NOMO-1 treated with dmso at 0.1 percent for 144 hours (cell line): ENCODE measurements at regions not wholly inside any gene's neighbourhood (a gene's known extent, or its start where the extent isn't known, plus 50 kb on each side); places are given as distances from the start of the nearest gene placed in this dataset.
A peak's percentile ranks its signal among the peaks of the same experiment; 100 is the strongest.

Source experiments
- DNase-seq: peaks from one replicate; lab custom pipeline; 2025; ENCODE audit not compliant: unreplicated experiment; lab: John Stamatoyannopoulos, UW

DNA sequence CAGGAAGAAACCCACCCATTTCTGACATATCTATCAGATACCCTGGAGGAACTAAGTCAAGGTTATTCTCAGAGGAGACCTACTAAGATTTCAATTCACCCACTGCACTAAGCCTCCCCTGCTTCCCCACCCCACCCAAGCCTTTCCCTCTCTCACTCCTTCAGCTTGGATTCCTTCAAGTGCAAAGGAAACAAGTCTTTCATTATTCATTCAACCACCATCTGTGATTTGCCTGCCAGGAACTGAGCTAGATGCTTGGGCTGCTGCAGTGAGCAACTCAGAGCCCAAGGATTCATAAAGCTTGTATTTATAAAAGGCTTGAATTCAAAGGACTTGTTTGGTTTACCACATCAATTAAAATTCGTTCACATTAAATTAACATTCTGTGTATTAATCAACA lies 161.3 kb downstream of the GXYLT1 start:
- no peak for DNase-seq

GRCh38 chr12:41981758-41982157 lies 162.9 kb downstream of the GXYLT1 start:
- no peak for DNase-seq

DNA sequence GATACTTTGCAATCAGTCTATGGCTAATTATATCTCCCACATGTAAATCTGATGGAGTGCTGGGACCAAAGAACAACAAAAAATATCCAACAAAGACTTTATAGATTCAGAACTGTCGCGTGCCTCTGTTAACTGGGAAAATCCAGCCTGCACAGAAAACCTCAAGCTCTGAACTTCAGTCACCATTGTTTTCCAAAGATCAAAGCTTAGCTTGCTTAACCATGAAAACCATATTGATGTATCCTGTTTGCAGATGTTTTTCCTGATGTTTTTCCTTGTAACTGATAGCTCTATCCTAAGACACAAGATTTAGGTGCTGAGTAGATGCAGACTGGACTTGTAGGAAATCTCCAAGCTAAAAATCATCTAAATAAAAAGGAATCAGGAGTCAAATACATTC lies 163.7 kb downstream of the GXYLT1 start:
- no peak for DNase-seq

GRCh38 chr12:41980390-41980789 lies 164.3 kb downstream of the GXYLT1 start:
- DNase-seq = no peak

GRCh38 chr12:41979574-41979973 lies 165.1 kb downstream of the GXYLT1 start:
- DNase-seq = no peak

- DNase-seq = no peak
These were observed 172.1 kb downstream of the GXYLT1 start for GRCh38 chr12:41972598-41972997.

DNA sequence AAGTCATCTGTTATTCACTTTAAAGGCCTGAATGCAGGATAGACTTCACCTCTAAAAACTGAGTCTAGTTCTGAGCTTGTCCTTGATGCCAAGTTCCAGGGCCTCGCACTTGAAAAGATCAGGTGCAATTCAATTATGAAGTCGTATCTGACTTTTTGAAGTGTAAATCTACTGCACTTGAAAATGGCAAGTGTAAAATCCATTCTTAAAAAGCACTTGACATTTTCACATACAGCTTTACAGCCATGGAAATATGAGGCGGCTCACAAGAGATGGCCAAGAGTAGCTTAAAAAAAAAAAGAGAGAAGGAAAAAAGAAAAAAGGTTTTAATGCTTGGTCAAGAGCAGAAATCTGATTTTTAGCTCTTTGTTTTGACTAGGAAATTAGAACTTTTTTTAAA lies 172.5 kb downstream of the GXYLT1 start:
- no peak for DNase-seq

DNA sequence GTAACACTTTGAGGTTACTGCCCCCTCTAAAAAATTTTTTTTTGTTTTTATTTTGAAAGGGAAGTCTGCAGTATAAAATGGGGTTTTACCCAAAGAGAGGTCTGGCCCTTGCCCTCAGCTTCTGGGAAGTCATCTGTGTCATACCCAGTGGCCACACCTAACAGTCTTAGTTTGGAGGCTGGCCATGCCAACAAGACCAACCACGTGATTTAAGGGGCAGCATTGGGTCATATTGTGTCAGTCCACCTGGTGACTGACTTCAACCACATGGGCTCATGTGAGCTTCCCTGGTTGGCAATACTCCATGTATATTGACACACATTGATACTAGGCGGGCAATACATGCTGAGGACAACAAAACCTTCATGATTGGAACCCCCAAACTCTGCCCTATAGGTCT lies 173.9 kb downstream of the GXYLT1 start:
- no peak for DNase-seq

DNA sequence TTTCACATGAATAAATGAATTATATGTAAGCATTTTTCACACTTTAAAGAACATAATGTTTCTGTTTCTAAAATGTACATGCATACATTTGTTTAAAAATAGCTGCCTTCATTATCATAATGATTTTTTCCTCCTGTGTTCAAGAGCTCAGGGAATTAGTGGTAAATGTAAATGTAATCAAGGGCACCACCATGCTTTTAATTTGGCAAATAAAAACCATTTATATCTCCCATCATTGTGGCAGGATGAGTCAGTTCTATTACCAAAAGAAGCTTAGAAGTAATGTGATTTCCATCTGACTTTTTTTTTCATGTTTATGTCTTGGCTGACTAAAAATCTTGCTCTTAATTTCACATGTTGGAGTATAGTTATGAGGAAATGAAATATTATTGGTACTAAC lies 176.1 kb downstream of the GXYLT1 start:
- DNase-seq = no peak

- DNase-seq = no peak
These were observed 176.8 kb downstream of the GXYLT1 start for GRCh38 chr12:41967668-41968500.

DNA sequence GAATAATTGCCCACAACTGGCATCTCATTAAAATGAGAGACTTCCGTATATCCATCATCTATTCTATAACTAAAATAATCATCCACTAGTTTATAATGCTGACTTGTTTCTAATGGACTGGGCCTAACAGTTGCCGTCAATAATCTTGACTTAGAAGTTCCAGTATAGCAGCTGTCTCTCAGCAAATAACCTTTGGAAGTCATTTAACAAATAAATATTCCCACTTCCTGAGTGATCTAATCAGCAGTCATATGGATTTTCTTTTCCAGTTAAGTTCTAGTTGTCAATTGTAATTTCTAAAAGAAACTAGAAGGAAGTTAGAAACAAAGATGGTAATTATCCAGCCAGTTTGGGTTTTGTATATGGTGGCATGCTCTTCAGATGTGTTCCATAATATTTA lies 177.8 kb downstream of the GXYLT1 start:
- no peak for DNase-seq

DNA sequence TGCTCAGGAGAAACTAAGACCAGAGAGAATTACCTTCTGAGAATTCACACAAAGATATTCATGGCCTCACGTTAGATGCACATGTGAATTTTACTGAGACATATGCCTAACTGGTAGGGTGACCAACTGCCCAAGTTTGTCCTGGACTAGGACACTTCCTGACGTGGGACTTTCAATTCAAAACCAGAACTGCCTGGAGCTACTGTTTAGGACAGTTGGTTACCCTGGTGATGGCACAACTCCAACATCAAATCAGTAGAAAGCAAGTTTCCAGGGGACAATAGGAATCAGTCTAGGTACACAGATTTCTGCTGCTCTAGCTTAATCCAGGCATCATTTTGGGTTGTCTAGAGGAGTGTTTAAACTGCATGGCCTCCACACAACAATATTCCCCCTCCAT lies 178.7 kb downstream of the GXYLT1 start:
- no peak for DNase-seq

GRCh38 chr12:41963398-41963797 lies 181.3 kb downstream of the GXYLT1 start:
- DNase-seq = no peak

DNA sequence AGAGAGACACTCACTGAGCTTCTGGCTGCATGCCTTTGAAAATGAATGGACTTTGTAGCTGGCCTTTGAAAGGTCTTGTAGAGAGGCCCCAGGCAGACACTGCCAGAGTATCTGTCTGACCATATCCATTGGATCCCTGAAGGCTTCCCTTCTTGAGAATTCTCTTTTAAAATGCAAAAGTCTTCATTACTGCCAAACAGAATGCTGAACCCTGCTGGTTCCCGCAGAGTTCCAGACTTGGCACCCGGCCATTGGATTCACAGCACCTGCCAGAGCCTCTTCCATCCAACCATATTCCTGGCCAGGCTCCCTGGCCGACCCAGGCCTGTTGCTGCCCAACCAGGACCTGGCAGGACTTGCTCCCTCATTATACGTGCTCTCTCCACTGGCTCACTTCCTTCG lies 182.5 kb downstream of the GXYLT1 start:
- DNase-seq = no peak

DNA sequence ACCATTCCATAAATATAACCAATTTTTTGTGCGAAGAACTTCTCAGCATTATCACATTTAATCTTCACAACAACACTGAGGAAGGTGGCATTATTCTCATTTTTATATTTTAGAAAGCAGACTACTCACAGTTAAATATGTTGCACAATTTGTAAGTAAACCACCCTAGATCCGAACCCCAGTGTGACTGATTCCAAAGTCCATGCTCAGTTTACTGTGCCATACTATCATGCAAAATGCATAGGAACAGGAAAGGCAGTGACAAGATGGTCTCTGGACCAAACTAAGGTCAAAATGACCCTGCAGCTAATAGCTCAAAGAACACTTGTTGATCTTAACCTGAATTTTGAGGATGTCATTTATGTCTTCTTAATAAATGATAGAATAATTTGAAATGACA lies 185.4 kb downstream of the GXYLT1 start:
- DNase-seq = no peak

DNA sequence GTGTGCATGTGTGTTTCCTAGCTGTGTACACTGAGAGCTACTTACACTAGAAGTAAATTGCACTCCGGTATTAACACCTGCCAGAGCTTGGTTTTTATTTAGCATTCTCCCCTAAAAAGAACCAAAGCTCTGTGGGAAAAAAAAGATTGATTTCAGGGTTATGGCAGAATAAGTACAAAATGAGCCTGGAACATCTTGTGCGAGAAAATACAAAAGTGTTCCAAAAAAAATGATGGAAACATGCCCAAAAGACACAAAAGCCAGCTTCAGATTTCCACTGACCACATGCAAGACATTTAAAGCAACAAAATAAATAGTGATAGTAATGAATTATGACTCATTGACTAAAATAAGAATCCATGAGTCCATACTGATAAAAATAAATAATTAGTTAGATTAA lies 188.3 kb downstream of the GXYLT1 start:
- no peak for DNase-seq

DNA sequence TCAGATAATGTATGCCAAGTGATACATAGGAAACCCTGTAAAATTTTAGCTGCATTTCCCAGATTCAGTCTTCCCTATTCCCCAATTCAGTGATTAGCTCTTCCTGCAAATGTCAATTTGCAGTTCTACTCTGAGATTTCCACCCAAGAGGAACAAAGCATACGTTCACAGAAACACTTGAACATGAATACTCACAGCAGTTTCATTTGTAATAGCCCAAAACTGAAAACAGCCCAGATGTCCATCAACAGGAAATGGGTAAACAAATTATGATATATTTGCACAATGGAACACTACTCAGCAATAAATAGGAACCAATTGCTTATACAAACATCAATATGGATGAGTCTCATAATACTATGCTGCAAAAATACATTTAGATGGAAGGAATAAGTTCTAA lies 194.2 kb downstream of the GXYLT1 start:
- DNase-seq = no peak

- no peak for DNase-seq
These were observed 198.6 kb downstream of the GXYLT1 start for GRCh38 chr12:41946106-41946505.

GRCh38 chr12:41944216-41944615 lies 200.5 kb downstream of the GXYLT1 start:
- DNase-seq = peak; percentile 48

- DNase-seq = no peak
These were observed 201.0 kb downstream of the GXYLT1 start for GRCh38 chr12:41943671-41944070.

DNA sequence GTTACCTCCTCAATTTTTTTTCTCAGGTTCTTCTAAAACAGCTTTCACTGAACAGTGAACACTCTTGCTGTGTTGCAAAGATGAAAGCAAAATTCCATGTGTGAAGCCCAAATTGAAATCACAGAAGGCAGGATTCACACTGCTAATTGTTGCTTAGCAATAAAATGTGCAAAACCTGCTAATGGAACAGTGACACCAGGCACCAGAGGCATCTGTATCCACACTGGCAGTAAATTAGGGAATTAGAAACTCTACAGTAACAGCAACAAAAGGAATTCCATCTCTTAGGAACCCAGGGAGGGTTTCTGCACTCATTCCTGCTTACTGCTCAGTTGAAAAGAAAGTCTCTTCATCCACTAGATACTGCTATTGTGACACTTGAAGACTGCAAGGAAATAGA lies 202.3 kb downstream of the GXYLT1 start:
- DNase-seq = no peak

GRCh38 chr12:41941079-41941478 lies 203.6 kb downstream of the GXYLT1 start:
- DNase-seq = no peak

DNA sequence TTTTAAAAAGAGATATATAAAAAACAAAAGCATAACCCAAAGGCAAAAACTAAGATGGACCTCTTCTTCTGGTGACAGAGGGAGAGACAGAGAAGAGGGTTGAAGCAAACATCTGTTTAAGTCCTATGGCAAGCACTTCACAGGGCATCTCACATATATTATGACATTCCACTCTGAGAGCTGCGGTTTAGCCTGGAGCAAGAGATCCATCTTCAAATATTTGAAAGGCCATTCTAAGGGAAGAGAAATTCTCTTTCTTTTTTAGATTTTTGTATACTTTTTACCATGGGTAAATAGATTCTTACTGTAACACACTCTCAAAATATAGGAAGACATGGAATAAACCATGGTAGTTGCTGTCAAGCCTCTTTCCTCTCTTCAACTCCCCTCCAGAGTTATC lies 204.1 kb downstream of the GXYLT1 start:
- DNase-seq = no peak
